Femur (tissue), 1 donor: ENCODE measurements at regions not wholly inside any gene's neighbourhood (a gene's known extent, or its start where the extent isn't known, plus 50 kb on each side); places are given as distances from the start of the nearest gene placed in this dataset.
"Not testable (repeated sequence)": the region's sequence is repeated elsewhere in the genome, so short reads cannot be mapped to it uniquely, and the experiment has no call there.

Experiments
- DNase-seq: peaks from one replicate; pipeline ENCODE4 v3.0.0-alpha.2; 2017

- not testable (repeated sequence) for DNase-seq
Observed at GRCh38 chr4:42288876-42289275, 108.4 kb upstream of the SHISA3 start.

DNA sequence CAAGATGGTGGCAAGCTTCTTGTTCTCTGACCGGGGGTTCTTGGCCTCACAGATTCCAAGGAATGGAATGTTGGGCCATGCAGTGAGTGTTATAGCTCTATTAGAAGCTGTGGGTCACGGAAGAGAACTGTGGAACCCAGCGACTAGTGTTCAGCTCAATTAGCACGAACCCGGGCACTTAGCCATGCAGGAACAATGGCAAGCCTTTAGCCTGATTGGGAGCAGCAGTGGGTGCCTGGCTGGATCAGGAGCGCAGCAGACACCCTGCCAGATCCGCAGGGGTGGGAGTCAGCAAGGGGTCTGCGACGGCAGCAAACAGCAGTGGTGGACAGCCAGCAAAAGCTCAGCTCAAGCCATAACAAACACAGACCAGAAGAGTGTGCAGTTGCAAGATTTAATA lies 105.1 kb upstream of the SHISA3 start:
- DNase-seq: not testable (repeated sequence)

GRCh38 chr4:42293967-42294813 lies 103.1 kb upstream of the SHISA3 start:
- DNase-seq: no peak

GRCh38 chr4:42296196-42296595 lies 101.1 kb upstream of the SHISA3 start:
- no peak for DNase-seq

DNA sequence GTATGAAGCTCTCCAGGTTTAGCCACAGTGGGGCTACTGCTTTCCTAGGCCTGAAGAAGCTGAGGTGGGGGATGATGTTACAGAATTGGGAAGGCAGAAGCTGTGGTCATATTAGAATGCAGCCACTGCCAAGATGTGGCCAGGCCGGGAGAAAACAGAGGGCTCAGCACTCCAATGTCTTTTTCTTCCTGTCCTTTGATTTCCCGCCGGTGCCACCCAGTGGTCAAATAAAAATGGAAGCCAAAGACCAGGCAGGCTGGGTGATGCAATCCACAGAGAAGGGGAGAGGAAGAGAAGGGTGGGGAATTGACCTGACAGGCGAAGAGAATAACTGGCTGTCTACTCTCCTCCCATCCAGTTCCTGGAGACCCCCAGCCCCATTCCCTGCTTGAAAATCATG lies 94.9 kb upstream of the SHISA3 start:
- DNase-seq: no peak

GRCh38 chr4:42306221-42307109 lies 90.8 kb upstream of the SHISA3 start:
- DNase-seq: no peak

DNA sequence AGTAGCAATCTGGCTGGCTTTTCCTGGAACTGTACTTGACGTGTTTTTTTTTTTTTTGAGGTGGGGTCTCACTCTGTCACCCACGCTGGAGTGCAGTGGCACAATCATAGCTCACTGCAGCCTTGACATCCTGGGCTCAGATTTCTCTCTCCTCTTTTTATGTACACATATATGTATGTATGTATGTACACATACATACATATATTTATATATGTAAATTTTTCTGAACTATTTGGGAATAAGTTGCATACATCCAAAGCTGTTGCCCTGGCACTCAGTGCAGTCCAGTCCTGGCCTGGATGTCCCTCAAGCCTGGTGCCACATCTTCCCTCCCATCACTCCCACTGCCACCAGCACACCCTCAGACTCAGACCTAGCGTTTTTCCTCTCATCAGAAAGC lies 89.0 kb upstream of the SHISA3 start:
- DNase-seq: no peak

DNA sequence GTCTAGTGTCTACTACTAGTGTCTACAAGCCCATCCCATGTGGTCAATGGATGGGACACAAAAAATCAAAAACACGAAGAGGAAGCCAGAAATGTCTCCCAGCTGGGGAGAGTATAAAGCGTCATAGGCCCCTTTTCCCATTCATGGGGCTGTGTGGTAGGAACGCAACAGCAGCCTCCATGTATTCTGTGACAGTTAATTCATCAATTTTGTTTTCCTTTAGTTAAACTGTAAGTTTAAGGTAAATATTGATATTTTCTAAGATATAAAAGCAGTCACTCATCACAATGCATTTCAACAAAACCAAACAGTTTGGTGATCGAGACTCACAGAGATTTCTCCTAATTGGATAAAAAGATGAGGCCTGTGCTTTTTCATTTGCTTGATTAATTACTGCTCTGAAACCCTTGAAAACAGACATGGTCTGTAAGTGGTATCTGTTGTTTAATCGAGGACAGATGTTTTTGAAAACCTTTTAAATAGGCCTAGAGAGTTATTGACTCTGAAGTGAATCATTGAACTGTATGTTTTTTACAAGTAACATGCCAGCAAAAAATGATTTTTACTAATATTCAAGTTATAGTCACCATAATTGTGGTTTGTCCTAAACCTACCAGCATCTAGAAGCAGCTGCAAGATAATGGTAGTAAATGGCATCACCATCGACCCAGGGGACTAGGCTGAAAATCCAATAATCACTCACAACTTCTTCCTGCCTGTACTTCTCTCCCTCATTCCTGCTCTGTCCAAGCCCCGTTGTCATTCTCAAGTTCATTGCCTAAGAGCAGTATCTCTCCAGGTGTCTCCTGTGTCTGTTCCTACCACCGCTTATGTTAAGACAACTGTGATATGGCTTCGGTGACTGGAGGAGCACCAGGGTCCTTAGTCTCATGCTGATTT lies 87.7 kb upstream of the SHISA3 start:
- no peak for DNase-seq

DNA sequence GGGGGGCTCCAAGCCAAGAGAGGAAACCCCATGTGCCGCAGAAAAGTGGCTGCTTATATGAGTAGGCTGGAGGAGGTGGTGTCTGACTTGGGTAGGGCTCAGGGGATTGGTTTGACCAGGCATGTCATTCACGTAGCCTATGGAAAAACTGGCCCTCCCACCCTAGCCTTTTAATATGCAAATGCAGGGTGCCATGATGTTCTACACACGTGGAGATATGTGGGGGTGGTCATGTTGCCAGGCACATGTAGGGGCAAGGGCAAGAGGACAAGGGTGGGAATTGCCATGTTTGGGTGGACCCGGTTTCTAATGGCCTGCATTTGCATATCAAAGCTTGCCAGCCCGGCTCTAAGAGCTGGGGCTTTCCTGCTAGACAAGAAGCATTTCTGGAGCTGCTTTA lies 86.9 kb upstream of the SHISA3 start:
- no peak for DNase-seq

DNA sequence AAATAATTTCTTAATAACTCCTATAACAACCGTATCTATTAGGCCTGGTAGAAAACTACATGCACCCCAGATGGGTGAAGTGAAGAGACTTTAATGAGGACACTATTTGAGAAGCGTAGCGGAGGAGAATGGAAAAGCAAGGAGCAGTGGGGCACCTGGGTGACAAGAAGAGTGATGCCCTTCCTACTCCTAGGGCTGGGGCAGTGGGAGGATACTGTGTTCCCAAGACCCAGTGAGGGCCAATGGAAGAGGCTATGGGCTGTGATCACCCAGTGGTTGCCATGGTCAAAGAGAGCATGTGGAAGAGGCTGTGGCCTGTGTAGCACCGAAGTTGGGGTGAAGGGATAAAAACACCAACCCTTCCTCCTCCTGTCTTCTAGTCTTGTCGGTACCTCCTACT lies 86.5 kb upstream of the SHISA3 start:
- no peak for DNase-seq

- no peak for DNase-seq
Observed at GRCh38 chr4:42311591-42311990, 85.7 kb upstream of the SHISA3 start.

- DNase-seq: not testable (repeated sequence)
Observed at GRCh38 chr4:42313420-42313819, 83.9 kb upstream of the SHISA3 start.

GRCh38 chr4:42313872-42314271 lies 83.4 kb upstream of the SHISA3 start:
- DNase-seq: no peak

GRCh38 chr4:42315231-42315630 lies 82.1 kb upstream of the SHISA3 start:
- DNase-seq: no peak

- no peak for DNase-seq
Observed at GRCh38 chr4:42320822-42321388, 76.4 kb upstream of the SHISA3 start.

DNA sequence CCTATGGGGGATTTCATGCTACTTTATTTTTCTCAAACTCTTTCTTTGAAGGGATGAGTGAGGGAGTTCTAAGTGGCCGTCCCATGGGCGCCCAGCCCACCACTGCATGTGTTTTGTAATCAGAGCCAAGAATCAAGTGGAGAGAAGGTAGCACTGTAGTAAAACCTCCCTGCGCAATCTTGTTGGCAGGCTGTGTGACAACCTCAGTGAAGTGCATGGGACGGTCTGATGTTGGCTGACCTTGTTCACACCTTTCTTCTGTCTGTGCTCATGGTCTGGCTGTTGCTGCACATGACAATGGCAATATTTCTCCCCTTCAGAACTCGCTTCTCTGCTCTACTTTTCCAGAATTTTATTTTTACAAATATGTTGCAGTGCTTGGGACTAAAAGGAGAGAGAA lies 71.2 kb upstream of the SHISA3 start:
- no peak for DNase-seq

DNA sequence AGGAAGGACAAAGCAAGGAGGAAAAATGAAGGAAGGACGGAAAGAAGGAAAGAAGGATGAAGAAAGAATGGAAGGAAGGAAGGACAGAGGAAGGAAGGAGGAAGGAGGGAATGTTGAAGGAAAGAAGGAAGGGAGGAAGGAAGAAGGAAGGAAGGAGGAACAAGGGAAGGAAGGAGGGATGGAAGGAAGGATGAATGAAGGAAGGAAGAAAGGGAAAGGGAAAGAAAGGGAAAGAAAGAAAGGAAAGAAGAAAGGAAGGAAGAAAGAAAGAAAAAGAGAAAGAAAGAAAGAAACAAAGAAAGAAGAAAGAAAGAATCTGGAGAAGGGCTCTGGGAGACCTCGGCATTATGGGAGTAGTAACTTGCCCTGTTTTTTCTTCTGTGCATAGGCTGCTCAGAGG lies 70.8 kb upstream of the SHISA3 start:
- DNase-seq: no peak

DNA sequence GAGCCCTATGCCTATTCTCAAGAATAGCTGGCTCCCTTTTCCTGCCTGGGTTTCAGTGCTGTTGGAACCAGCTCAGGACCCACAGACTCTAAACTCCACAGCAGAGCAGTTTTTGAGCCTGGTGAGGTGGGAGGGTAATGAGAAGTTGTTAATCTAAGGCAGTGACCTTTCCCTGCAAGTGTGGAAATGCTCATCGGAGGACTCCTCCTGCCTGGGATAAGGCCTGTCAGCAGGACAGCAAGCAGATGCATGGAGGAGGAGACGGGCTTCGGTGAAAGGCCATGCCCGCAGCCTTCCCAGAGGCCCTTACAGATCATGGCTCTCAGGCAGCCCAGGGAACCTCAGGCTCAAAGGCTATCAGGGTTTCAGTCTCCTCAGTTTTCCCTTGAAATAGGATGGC lies 70.0 kb upstream of the SHISA3 start:
- no peak for DNase-seq

GRCh38 chr4:42328978-42329377 lies 68.3 kb upstream of the SHISA3 start:
- no peak for DNase-seq

DNA sequence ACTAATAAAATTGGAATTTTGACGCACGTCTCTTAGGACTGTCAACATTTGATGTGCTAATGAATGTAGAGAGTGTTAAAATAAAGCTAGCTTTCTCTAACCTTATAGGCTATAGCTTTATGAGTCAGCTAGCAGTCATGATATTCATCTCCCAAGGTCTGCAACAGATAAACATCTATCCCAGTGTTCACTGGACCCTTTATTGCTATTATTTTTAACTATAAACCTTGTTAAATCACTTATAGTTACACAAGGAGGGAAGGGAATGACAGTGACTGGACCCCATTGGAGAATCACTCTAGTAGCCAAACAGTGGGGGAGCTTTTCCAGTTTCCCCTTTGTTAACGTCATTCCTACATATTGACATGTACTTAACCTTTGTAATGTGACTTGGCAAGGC lies 67.9 kb upstream of the SHISA3 start:
- DNase-seq: no peak

DNA sequence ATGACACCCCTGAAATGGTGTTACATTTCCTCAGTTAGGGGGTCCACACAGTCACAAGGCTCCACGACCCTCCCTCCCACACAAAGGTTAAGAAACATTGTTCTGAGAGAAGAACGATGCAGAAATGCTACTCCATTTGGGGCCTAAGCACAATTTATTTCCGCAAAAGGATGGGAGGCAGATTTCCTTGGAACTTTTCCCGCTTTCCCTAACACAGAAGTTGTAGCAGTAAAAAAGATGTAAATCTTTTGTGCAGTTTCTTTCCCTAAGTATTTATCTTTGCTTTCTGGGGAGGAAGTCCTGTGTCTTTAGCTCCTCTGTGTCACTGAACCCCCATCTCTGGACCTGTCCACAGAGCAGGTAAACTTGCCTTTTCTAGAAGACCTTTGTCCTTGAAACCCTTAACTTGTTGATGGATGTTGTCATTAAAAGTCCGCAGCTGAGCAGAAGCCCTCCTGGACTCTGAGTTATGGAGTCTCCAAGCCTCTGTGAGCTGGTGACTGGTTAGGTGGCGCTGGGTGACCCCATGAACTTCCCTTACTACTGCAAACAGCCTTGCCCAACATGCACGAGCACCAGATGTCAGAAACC lies 67.2 kb upstream of the SHISA3 start:
- DNase-seq: no peak

DNA sequence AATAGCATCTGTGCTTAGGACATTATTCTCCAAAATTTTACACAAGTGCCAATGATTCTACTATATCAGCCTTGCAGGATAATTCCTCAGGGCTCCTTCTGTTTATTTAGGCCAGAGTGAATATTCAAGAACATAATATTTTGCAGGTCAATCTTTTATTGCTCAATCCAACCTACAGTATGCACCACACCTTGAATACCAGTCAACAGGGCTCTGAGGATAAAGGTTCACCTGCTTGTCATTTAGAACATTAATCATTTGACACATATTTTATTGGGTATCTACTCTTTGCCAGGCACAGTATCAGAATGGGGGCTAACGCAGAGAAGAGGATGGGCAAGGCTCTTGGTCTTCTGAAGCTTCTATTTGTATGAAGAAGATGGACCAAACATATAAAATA lies 66.2 kb upstream of the SHISA3 start:
- DNase-seq: no peak
